Esophagus (tissue), 2 donors: ENCODE measurements at regions not wholly inside any gene's neighbourhood (a gene's known extent, or its start where the extent isn't known, plus 50 kb on each side); places are given as distances from the start of the nearest gene placed in this dataset.

Experiments
- H3K27ac ChIP-seq, 2 donors: one replicate each; pipeline ENCODE4 v1.5.1; 2013; ENCODE audit warnings: low read depth in 2 of 2, mild to moderate bottlenecking in 2 of 2, inconsistent platforms in 1 of 2, low read length in 1 of 2, moderate library complexity in 1 of 2
- H3K27me3 ChIP-seq, 2 donors: one replicate each; pipeline ENCODE4 v1.6.1; 2013; ENCODE audit warnings: low read length in 2 of 2, control low read depth in 1 of 2, mild to moderate bottlenecking in 1 of 2; ENCODE audit not compliant: insufficient read depth in 2 of 2, control insufficient read depth in 1 of 2
- H3K36me3 ChIP-seq, 2 donors: one replicate each; pipeline ENCODE4 v1.6.1; 2013; ENCODE audit warnings: low read length in 1 of 2; ENCODE audit not compliant: control insufficient read depth in 2 of 2, insufficient read depth in 2 of 2
- H3K4me1 ChIP-seq, 2 donors: one replicate each; pipeline ENCODE4 v1.6.1; 2013; ENCODE audit warnings: low read length in 1 of 2; ENCODE audit not compliant: control insufficient read depth in 2 of 2, insufficient read depth in 2 of 2
- H3K4me3 ChIP-seq, 2 donors: one replicate each; pipeline ENCODE4 v1.5.1; 2013; ENCODE audit warnings: low read length in 2 of 2, mild to moderate bottlenecking in 2 of 2, low read depth in 1 of 2, moderate library complexity in 1 of 2
- H3K9me3 ChIP-seq, 2 donors: one replicate each; pipeline ENCODE4 v1.6.1; 2013; ENCODE audit warnings: mild to moderate bottlenecking in 2 of 2, low read depth in 1 of 2, low read length in 1 of 2, moderate library complexity in 1 of 2; ENCODE audit not compliant: control insufficient read depth in 2 of 2, insufficient read depth in 1 of 2
- WGBS, 2 donors: extraction: QIAGEN DNeasy Blood & Tissue Kit; methylation state at CpG; one replicate each; pipeline ENCODE4 v1.1.7; 2013; 5-methylcytosine and 5-hydroxymethylcytosine counted together
- donor health status: healthy with polysubstance abuse.
- donor health status: Bipolar disorder and iron deficiency.

DNA sequence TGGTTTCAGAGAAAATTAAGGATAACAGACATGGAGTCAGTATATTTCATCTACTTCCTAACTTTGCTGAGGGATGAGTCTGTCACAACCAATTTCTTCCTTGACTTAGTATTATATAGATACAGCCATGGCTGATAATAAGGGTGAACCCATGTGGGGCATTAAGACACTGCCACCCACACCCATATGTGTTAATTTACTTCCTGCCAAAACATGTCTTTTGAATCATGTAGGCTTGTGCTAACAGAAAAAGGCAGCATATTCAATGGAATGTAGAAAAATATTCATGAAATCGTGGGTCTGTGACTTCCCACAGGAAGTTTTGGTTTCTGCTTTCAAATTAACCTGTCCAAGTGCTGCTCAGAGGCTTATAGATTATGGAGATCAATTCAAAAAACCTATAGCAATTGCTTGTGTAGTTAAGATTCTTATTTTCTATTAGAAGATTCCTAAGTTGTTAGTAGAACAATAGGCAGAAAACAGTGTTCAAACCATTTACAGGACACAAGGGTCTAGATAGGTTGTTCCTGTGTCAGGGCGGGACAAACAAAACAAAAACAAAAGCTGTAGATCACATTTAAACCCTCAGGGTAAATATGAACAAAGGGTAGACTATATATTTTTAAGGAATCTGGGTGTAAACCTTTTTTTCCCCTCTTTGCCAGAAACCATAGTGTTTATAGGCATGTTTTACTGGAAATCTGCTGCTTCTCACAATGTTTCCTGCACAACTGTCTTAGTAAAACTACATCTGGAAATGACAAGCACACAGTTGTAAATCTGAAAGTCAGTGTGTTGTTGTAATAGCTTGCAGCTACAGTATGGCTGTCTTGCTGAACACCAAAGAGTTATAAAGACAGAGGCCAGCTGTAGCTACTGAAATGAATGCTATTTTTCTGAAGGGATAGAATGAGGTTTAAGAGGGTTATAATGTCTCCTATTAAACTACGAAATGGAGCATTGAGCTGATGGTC is 691.2 kb downstream of the EPHA4 start:
- WGBS, 2 donors, result 55 to 62% methylated on average over 3 of the region's 3 CpGs
- no peaks in the 10 kb centered on the region for H3K4me1 ChIP-seq
- H3K9me3 ChIP-seq, result no peaks in the 10 kb centered on the region
- no peak overlapping the region for H3K27ac ChIP-seq
- H3K36me3 ChIP-seq, result no peaks in the 10 kb centered on the region
- H3K27me3 ChIP-seq, result no peaks in the 10 kb centered on the region
- H3K4me3 ChIP-seq, result no peak overlapping the region

DNA sequence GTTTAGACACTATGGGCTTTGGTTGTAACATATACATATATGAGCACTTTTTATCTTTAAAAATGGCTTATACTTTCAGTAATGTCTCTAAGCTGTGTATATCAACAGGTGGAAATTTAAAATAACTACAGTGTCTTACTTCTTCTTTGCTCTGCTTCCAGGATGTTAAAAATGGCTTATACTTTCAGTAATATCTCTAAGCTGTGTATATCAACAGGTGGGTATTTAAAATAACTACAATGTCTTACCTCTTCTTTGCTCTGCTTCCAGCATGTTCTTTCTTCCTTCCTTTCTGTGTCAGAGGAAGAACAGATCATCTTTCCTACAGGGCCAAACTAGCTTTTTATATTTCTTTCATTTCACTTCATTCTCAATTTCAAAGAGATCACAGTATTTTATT is 689.6 kb downstream of the EPHA4 start:
- Histone ChIP-seq H3K36me3 (no peaks in the 10 kb centered on the region), H3K4me3 (no peak overlapping the region), H3K27ac (no peak overlapping the region), H3K4me1 (no peaks in the 10 kb centered on the region), H3K27me3 (no peaks in the 10 kb centered on the region), H3K9me3 (no peaks in the 10 kb centered on the region)

DNA sequence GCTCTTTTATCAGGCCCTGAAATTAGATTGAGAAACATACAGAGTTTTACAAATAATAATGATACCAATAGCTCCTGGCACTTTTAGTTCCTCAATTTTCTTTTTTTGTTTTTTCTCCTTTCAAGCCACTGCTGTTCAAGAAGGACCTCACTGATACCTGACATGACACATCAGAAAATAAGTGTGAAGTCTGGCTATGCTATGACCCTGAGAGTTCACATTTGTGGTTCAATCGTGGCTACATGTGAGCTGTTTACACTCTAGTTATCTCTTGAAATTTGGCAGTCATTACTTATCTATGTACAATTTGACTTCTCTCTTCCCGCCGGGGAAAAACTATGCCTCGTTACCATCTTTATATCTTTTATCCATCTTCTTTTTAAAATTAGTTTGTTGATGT is 686.5 kb downstream of the EPHA4 start:
- H3K9me3 ChIP-seq, result no peaks in the 10 kb centered on the region
- WGBS, 2 donors, result 66 to 68% methylated on average over 4 of the region's 4 CpGs
- no peaks in the 10 kb centered on the region for H3K4me1 ChIP-seq
- H3K36me3 ChIP-seq, result no peaks in the 10 kb centered on the region
- no peak overlapping the region for H3K4me3 ChIP-seq
- H3K27me3 ChIP-seq, result no peaks in the 10 kb centered on the region
- no peak overlapping the region for H3K27ac ChIP-seq

DNA sequence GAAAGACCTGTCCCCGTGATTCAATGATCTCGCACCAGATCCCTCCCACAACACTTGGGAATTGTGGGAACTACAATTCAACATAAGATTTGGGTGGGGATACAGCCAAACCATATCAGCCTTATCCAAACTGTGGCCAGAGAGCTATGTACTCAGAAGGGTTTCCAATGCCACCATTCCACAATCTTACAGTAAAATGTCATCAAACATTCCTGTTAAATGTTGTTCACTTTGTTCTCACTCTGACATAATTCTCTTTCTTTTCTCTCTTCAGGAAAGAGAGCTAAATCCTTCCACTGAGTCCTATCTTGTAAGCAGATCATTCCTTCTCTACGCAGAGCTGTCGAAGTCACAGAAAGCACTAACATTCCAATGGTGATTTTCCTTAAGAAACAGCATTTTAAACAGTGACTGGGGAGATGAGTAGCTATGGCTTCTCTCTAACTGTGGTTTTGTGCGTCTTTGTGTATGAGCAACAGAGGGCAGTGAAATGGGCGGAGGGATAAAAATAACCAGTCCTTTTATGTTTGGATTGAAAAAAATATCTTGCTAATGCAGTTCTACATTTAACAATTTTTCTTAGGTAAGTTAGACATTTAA is 684.7 kb downstream of the EPHA4 start:
- H3K27ac ChIP-seq, result no peak overlapping the region
- no peak overlapping the region for H3K4me3 ChIP-seq
- no peaks in the 10 kb centered on the region for H3K4me1 ChIP-seq
- 85% methylated on average over 6 of the region's 6 CpGs for WGBS, 2 donors
- no peaks in the 10 kb centered on the region for H3K9me3 ChIP-seq
- H3K27me3 ChIP-seq, result no peaks in the 10 kb centered on the region
- no peaks in the 10 kb centered on the region for H3K36me3 ChIP-seq

DNA sequence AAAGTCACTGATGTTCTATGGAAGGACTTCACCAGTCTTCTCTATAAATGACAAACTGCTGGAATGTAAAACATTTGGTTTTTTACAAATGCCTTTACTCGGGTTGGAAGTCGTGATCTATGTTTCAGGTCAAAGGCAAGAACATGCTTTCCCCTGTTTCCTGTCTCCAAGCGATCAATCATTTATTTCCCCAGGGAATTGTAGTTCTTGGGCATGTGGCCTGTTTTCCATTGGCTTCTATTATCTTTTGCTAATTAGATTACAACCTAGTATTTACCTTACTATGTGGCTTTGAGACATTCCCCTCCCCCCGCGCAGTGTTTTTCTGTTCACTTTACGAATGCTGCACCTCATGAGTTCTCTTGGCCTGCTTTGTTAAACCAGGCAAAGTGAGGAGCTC is 684.2 kb downstream of the EPHA4 start:
- Histone ChIP-seq H3K27me3 (no peaks in the 10 kb centered on the region), H3K9me3 (no peaks in the 10 kb centered on the region), H3K4me1 (no peaks in the 10 kb centered on the region), H3K4me3 (no peak overlapping the region), H3K36me3 (no peaks in the 10 kb centered on the region), H3K27ac (no peak overlapping the region)
- 64 to 65% methylated on average over 6 of the region's 6 CpGs for WGBS, 2 donors

DNA sequence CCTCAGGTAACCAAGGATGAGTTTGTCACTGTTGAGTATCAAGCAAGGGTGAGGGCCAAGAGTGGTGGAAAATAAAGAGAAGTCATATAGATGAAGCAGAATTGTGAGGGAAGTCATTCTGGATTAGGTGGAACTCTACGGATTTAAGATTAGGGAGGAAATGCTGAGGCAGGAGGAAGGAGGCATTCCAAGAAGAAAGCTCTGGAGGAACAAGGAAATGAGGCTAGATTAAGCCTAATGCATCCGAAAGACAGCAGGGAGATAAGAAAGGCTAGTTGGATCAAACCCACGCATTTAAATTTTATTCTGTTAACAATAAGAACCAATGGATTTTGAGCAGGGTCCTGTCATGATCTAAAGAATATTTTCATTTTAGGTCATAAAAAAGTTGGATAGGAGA is 681.2 kb downstream of the EPHA4 start:
- Histone ChIP-seq H3K4me3 (no peak overlapping the region), H3K36me3 (no peaks in the 10 kb centered on the region), H3K27me3 (no peaks in the 10 kb centered on the region), H3K9me3 (no peaks in the 10 kb centered on the region), H3K27ac (no peak overlapping the region), H3K4me1 (no peaks in the 10 kb centered on the region)
- WGBS, 2 donors, result 80 to 87% methylated on average over 3 of the region's 3 CpGs

DNA sequence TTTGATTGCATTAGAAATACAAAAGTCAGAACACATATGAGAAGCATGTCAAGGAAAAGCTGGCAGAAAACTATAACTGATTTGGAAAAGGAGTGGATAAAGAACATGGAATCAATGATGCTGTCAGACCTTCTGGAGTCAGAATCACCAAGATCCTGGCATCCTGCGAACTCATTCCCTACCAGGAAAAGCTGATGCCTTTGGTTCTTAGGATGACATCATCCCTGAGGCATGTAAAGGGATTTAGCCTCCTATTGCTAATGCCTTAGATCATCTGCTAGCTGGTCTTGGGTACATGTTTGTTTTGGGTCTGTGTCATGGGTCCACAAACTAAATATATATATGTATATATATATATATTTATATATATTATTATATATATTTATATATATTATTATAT is 680.7 kb downstream of the EPHA4 start:
- Histone ChIP-seq H3K27me3 (no peaks in the 10 kb centered on the region), H3K9me3 (no peaks in the 10 kb centered on the region), H3K4me3 (no peak overlapping the region), H3K27ac (no peak overlapping the region), H3K4me1 (no peaks in the 10 kb centered on the region), H3K36me3 (no peaks in the 10 kb centered on the region)
- WGBS, 2 donors, result 15 to 54% methylated on average over 1 of the region's 1 CpG

DNA sequence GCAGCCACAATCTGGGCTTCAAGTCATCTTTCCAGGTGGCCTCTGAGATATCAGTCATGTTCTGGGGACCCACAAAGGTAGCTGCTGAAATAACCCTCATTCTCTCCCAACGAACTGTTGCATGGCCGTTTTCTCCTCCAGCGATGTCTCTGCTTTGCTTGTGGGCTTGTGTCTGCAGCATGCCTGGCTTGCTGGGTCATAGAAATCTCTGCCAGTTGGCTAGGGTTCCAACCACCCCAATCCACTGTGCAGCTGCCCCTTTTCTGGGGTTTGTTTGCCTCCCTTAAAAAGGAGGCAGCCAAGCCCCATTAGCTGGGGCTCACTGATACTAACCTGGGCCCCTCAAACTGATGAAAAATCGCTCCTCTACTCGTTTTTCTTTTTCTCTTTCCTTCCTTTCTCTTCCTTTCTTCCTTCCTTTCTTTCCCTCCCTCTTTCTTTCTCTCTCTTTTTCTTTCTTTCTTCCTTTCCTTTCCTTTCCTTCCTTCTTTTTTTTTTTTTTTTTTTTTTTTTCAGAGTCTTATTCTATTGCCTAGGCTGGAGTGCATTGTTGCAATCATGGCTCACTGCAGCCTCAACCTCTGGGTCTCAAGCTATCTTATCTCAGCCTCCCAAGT is 680.0 kb downstream of the EPHA4 start:
- H3K9me3 ChIP-seq, result no peaks in the 10 kb centered on the region
- 79 to 86% methylated on average over 5 of the region's 5 CpGs for WGBS, 2 donors
- H3K4me3 ChIP-seq, result no peak overlapping the region
- H3K27ac ChIP-seq, result no peak overlapping the region
- H3K27me3 ChIP-seq, result no peaks in the 10 kb centered on the region
- H3K36me3 ChIP-seq, result no peaks in the 10 kb centered on the region
- H3K4me1 ChIP-seq, result no peaks in the 10 kb centered on the region

DNA sequence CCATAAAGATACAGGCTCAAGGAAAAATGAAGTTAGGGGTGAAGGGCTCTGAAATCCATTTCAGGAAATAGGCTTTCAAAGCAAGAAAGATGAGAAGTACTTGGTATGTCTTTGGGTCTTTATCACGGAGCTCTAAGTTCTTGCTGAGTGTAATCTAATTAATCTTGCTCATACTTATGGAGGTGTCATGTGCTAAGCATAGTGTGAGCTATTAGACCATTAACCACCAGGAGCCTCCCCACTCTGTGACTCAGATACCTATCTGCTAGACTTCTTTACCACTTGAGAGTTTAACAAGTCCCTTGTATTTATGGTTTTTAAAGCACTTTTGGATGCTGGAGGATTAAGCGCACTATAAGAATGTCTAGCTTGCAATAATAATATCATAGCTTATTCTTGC is 678.7 kb downstream of the EPHA4 start:
- Histone ChIP-seq H3K4me1 (no peaks in the 10 kb centered on the region), H3K4me3 (no peak overlapping the region), H3K36me3 (no peaks in the 10 kb centered on the region), H3K27me3 (no peaks in the 10 kb centered on the region), H3K9me3 (no peaks in the 10 kb centered on the region), H3K27ac (no peak overlapping the region)
- 70 to 82% methylated on average over 2 of the region's 2 CpGs for WGBS, 2 donors
